OCI-LY1 (cell line): ENCODE measurements at regions not wholly inside any gene's neighbourhood (a gene's known extent, or its start where the extent isn't known, plus 50 kb on each side); places are given as distances from the start of the nearest gene placed in this dataset.

Experiments
- EZH2 ChIP-seq: fragments of 200-600 bp; sonication (generic), shearing (Covaris generic); IDR thresholded peaks from 2 replicates; pipeline ENCODE4 v1.8.0; 2017; ENCODE audit warnings: borderline replicate concordance, mixed run types, mild to moderate bottlenecking, antibody characterized with exemption, low read length, moderate library complexity, mixed read lengths
- TF ChIP-seq, protein P1 (sequence below): fragments of 200-600 bp; sonication (generic), shearing (Covaris generic); IDR thresholded peaks from 2 replicates; pipeline ENCODE4 v1.5.1; 2017; ENCODE audit warnings: mild to moderate bottlenecking, antibody characterized with exemption, low read length, moderate library complexity, mixed read lengths

DNA sequence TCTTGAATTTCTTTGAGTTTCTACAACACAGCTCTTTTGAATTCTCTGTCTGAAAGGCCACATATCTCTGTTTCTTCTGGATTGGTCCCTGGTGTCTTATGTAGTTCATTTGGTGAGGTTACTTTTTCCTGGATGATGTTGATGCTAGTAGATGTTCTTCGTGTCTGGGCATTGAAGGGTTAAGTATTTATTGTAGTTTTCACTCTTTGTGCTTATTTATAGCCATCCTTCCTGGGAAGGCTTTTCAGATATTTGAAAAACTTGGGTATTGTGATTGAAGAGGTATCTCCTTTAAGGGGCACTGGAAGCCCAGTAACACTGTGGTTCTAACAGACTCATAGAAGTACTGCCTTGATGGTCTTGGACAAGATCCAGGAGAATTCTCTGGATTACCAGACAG, 338.5 kb upstream of the SPRY2 start:
- TF ChIP-seq, protein P1, sequence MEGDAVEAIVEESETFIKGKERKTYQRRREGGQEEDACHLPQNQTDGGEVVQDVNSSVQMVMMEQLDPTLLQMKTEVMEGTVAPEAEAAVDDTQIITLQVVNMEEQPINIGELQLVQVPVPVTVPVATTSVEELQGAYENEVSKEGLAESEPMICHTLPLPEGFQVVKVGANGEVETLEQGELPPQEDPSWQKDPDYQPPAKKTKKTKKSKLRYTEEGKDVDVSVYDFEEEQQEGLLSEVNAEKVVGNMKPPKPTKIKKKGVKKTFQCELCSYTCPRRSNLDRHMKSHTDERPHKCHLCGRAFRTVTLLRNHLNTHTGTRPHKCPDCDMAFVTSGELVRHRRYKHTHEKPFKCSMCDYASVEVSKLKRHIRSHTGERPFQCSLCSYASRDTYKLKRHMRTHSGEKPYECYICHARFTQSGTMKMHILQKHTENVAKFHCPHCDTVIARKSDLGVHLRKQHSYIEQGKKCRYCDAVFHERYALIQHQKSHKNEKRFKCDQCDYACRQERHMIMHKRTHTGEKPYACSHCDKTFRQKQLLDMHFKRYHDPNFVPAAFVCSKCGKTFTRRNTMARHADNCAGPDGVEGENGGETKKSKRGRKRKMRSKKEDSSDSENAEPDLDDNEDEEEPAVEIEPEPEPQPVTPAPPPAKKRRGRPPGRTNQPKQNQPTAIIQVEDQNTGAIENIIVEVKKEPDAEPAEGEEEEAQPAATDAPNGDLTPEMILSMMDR = no peak
- no peak for TF ChIP-seq EZH2
